SK-N-DZ (cell line): ENCODE measurements at regions not wholly inside any gene's neighbourhood (a gene's known extent, or its start where the extent isn't known, plus 50 kb on each side); places are given as distances from the start of the nearest gene placed in this dataset.
"Not testable (repeated sequence)": the region's sequence is repeated elsewhere in the genome, so short reads cannot be mapped to it uniquely, and the experiment has no call there.

ENCODE experiments used
- DNase-seq: peaks from one replicate; pipeline ENCODE4 v3.0.0-alpha.2; 2015; ENCODE audit warnings: low spot score

GRCh38 chr2:195094330-195094729 is 562.7 kb upstream of the SLC39A10 start:
- no peak for DNase-seq

GRCh38 chr2:195092341-195092740 is 564.7 kb upstream of the SLC39A10 start:
- no peak for DNase-seq

GRCh38 chr2:195072806-195073205 is 584.2 kb upstream of the SLC39A10 start:
- DNase-seq = not testable (repeated sequence)

- no peak for DNase-seq
Observed at GRCh38 chr2:195057001-195057400, 600.0 kb upstream of the SLC39A10 start.

- DNase-seq = peak; percentile 9
Observed at GRCh38 chr2:195055996-195056395, 601.0 kb upstream of the SLC39A10 start.

- no peak for DNase-seq
Observed at GRCh38 chr2:195051401-195051800, 605.6 kb upstream of the SLC39A10 start.

GRCh38 chr2:195049372-195050031 is 607.5 kb upstream of the SLC39A10 start:
- DNase-seq = no peak

GRCh38 chr2:195047955-195048354 is 609.1 kb upstream of the SLC39A10 start:
- no peak for DNase-seq

- DNase-seq = no peak
Observed at GRCh38 chr2:195044801-195045200, 612.2 kb upstream of the SLC39A10 start.

- no peak for DNase-seq
Observed at GRCh38 chr2:195038153-195038552, 618.9 kb upstream of the SLC39A10 start.

GRCh38 chr2:195037045-195037444 is 620.0 kb upstream of the SLC39A10 start:
- DNase-seq = no peak

- no peak for DNase-seq
Observed at GRCh38 chr2:195031411-195031810, 625.6 kb upstream of the SLC39A10 start.

- DNase-seq = no peak
Observed at GRCh38 chr2:195029804-195030654, 627.0 kb upstream of the SLC39A10 start.

- no peak for DNase-seq
Observed at GRCh38 chr2:195027947-195028346, 629.1 kb upstream of the SLC39A10 start.

GRCh38 chr2:195026261-195026660 is 630.8 kb upstream of the SLC39A10 start:
- no peak for DNase-seq

- DNase-seq = no peak
Observed at GRCh38 chr2:195022508-195022830, 634.6 kb upstream of the SLC39A10 start.

GRCh38 chr2:195021711-195022507 is 635.1 kb upstream of the SLC39A10 start:
- DNase-seq = no peak

- DNase-seq = no peak
Observed at GRCh38 chr2:195018462-195018861, 638.6 kb upstream of the SLC39A10 start.

GRCh38 chr2:195017890-195018289 is 639.1 kb upstream of the SLC39A10 start:
- DNase-seq = no peak

- no peak for DNase-seq
Observed at GRCh38 chr2:195016841-195017240, 640.2 kb upstream of the SLC39A10 start.

- DNase-seq = peak; percentile 9
Observed at GRCh38 chr2:195009202-195009601, 647.8 kb upstream of the SLC39A10 start.

GRCh38 chr2:195006856-195007255 is 650.2 kb upstream of the SLC39A10 start:
- DNase-seq = no peak
